GM19467 (cell line): ENCODE measurements at regions not wholly inside any gene's neighbourhood (a gene's known extent, or its start where the extent isn't known, plus 50 kb on each side); places are given as distances from the start of the nearest gene placed in this dataset.
"Not testable (repeated sequence)": the region's sequence is repeated elsewhere in the genome, so short reads cannot be mapped to it uniquely, and the experiment has no call there.

ENCODE experiments used
- ATAC-seq: cut with Tn5 transposase; IDR thresholded peaks from one replicate; pipeline ENCODE4 v1.9.1; 2021; ENCODE audit warnings: mild to moderate bottlenecking, moderate library complexity; ENCODE audit not compliant: unreplicated experiment

DNA sequence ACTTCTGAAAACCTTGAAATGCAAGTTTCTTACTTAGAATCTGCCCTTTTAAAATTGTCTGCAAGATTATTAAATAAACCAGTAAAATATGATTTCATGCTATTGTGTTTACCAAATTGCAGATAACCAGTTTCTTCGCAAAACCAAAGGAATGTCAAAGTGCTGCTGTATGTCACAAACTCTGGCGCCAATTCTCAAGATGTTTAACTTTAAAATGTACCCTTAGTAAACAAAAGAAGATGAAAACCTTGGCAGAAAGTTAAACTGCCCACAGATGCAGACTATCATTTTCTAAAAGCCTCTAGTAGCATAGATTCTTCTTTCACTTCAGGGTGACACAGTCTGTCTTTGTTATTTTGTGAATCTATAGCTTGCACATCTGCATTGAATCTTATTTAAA, 189.2 kb downstream of the SLITRK6 start:
- ATAC-seq = no peak

GRCh38 chr13:85608255-85608829, 190.9 kb downstream of the SLITRK6 start:
- no peak for ATAC-seq

DNA sequence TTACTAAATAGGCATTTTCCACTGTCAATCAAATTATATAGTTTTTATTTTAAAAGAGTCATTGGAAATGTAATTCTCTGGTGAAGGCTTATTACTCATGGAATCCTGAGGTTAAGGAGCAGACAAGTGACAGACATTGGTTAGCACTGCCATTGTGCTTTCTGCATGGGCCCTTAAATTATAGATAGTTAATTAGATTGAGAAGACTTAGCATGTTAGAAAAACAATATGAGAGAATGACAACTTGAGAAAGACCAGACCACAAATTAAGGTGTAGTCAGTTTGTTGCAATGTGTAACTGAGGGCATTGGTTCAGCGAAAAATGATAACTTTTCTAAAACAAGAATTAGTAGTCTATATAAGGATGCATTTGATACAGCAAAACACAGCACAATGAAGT, 195.5 kb downstream of the SLITRK6 start:
- no peak for ATAC-seq

DNA sequence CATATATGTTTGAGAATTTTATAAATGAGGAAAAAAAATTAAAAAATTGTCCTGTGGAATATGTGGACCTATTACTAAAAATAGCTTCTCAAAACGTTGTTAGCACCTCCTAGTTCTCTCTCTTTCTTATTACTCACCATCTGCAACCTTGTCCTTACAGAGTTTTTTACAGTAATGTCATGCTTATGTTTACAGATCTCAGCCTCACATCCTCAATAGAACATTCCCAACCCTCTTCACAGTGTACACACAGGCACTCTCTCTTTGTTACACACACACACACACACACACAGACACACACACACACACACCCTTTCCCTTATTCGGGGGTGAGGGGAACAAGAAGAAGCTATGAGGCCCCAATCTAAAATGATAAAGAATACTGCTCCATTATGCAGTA, 197.7 kb downstream of the SLITRK6 start:
- ATAC-seq = no peak

DNA sequence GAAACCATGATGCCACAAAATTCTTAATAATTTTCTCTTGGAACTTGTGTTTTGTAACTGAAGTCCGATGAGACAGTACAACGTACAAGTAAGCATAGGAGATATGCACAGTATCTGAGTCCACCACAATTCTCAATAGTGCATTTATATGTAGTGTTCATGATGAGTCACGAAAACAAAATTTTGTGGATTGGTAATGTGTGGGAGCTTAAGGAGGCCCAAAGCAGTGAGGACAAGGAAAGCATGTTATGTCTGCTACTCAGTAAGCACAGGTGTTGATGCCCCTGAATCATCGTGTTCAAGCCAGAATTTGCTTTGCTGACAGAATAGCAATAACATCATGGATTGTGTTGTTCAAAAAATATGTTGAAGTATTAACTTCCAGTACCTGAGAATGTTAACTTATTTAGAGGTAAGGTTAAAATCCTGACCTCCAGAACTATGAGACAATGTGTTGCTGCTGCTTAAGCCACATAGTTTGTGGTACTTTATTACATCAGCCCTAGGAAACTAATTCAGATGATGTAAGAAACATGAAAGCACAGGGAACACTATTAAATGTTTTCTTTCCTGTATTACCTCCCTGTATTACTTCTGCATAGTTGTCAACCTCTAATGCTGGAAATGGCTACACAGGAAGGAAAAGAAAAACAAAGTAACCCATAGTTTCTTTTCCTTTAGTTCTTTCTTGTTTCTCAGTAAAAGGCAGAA, 201.3 kb downstream of the SLITRK6 start:
- no peak for ATAC-seq

DNA sequence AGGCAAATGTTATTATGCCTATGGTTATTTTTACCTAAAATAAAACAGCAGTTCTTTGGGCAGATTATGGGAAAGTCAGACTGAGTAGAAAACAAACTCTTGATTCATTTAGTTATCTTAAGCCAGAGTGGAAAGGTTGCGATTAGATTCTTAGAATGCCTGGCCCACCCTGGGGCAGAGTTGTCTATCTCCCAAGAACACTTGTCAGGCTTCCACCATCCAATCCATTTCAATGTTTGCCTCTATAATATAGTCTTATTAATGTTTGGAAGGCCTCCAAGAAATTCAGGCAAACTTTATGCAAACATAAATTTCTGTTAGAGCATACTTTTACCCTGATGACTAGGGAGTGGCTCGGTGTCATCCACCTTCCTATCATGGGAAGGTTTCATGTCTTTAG, 207.0 kb downstream of the SLITRK6 start:
- no peak for ATAC-seq

DNA sequence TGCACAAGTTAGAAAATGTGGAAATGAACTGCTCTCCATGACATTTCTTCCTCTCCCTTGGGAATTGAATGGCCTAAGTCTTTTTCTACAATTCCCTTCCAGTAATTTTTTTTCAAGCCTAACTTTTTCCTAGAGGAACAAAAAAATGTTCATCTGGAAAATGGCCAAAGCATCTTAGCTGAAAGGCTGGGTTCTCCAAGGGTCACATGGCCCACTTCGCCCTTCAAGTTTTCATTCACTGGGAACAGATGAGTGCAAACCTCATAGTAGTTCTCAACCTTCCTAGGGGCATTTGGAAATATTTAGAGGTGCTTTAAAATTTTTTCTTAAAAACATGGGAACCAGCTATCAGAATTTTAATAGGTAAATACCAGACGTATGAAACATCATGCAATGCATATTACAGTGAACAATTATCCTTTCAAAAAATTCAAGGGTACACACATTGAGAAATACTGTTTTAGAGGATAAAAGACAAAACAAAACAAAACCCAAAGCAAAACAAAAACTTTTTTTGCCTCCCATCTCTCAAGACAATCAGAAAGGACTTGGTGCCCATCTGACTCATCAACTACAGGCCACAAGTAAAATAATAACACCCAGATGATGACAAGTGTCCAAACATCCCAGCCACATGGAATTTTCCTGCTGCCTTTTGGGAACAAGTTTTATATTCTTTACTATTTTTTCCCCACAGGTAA, 208.8 kb downstream of the SLITRK6 start:
- ATAC-seq = no peak

GRCh38 chr13:85589021-85589420, 210.2 kb downstream of the SLITRK6 start:
- ATAC-seq = no peak

GRCh38 chr13:85588359-85588758, 210.9 kb downstream of the SLITRK6 start:
- ATAC-seq = no peak

DNA sequence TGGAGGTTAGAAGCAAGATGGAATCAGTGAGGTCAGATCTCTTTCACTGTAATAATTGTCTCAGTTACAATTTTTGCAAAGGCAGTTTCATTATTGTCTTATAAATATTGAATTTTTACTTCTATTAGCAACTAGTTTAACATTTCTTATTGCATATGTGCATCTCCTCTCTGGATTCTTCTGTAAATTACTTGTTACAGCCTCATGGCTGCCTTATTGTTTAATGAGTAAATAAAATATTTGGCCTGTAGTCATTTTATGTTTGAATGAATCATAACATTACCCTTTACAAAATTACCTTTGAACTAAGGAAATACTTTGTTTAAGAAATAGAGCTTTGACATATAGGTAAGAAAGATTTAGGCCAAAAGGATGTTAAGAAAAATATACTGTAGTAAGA, 212.4 kb downstream of the SLITRK6 start:
- ATAC-seq = no peak

- no peak for ATAC-seq
Observed at GRCh38 chr13:85586422-85586831, 212.8 kb downstream of the SLITRK6 start.

DNA sequence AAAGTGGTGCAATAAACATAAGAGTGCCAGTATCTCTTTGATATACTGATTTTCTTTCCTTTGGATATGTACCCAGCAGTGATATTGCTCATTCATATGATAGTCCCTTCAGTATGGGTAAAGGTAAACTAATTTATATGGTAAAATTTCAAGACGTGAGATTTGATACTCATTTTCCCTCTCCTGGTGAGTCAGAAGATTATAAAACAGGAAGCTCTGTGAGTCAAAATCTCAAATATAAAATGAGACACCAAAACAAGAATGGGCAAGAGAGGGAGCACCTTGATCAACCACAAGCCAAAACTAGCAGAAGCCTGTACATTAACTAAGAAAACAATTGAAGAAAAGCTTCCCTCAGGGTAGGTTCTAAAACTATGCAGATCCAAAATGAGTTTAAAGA, 216.3 kb downstream of the SLITRK6 start:
- ATAC-seq = no peak

GRCh38 chr13:85575110-85575509, 224.1 kb downstream of the SLITRK6 start:
- no peak for ATAC-seq

DNA sequence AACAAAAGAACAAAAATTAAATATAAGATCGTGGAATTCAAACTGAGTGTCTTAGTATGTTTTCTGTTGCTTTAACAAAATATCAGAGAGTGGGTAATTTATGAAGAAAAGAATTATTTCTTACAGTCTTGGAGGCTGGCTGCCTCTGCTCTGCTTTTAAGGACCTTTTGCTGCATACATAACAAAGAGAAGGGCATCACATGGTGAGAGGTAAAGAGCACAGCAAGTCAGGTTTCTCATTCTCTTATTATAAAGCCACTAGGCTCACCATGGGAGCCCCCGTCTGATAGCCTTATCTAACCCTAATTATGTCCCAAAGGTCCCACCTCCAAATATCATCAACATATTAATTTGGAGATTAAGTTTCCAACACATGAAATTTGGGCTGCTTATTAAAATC, 231.3 kb downstream of the SLITRK6 start:
- ATAC-seq = no peak

DNA sequence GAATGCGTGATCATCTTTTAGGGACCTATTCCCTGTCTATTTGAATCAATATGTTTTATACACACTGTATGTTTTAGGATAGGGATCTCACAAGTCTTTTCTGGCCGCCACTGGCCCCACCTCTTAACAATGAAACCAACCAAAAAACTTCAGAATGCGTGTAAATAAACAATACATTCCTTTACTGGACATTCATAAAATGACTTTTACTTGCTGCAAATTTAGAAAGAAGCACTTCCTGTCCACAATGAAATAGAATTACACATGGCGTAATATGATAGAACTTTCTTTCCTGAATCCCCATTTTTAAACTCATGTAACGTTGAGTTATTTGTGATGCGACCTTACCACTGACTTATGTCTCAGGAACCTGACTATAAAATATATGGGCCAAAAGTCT, 233.6 kb downstream of the SLITRK6 start:
- no peak for ATAC-seq

GRCh38 chr13:85564598-85564997, 234.6 kb downstream of the SLITRK6 start:
- no peak for ATAC-seq

DNA sequence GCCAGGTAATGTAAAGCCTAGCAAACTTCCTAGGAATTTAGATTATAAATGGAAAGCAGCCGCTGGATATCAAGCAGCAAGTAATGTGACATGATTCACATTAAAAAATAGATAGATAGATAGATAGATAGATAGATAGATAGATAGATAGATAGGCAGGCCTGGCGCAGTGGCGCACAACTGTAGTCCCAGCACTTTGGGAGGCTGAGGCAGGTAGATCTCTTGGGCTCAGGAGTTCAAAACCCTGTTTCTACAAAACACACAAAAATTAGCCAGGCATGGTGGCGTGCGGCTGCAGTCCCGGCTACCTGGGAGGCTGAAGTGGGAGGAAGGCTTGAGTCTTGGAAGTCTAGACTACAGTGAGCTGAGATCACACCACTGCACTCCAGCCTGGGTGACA, 236.9 kb downstream of the SLITRK6 start:
- no peak for ATAC-seq

- ATAC-seq = no peak
Observed at GRCh38 chr13:85557691-85558467, 241.3 kb downstream of the SLITRK6 start.

- ATAC-seq = no peak
Observed at GRCh38 chr13:85551012-85551411, 248.2 kb downstream of the SLITRK6 start.

DNA sequence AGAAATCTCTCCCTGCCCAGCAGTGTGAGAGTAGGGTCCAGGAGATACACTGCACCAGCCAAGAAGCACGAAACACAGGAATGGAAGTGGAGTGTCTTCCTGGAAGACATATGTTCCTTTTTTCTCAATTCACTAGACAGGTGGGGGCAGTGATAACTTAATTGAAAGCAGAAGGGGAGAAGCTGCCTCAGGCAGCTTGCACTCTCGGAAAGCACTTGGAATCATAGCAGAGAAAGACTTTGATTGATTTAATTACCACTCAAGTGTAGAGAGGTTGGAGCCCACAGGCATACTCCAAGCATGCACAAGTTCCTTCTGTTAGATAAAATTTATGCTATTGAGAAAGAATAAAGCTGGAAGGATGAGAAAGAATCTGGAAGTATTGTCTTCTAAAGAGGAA, 249.4 kb downstream of the SLITRK6 start:
- ATAC-seq = no peak

GRCh38 chr13:85548845-85549244, 250.4 kb downstream of the SLITRK6 start:
- not testable (repeated sequence) for ATAC-seq

GRCh38 chr13:85545771-85546170, 253.4 kb downstream of the SLITRK6 start:
- ATAC-seq = no peak
